ENCODE measurements at regions not wholly inside any gene's neighbourhood (a gene's known extent, or its start where the extent isn't known, plus 50 kb on each side); places are given as distances from the start of the nearest gene placed in this dataset.

DNA sequence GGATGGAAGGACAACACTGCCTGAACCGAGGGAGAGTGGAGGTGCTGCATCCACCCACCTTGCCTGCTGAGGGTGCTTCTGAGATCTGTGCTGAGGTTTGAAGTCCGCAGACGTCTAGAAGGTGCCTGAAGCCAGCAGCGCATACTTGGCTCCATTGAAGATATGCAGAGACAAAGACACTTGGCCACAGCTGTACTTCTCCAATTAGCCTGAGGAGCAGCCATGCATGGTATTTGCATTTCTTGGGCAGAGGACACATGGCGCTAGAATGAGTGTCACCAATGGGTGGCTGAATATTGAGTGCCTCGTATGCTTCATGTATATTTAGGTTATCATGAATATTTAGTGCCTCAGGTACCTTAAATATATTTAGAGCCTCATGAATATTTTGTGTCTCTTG lies 128.7 kb upstream of the ATP6AP2 start:
- DNase-seq (ENCODE audit: low read depth in 2 of 2): no peak

DNA sequence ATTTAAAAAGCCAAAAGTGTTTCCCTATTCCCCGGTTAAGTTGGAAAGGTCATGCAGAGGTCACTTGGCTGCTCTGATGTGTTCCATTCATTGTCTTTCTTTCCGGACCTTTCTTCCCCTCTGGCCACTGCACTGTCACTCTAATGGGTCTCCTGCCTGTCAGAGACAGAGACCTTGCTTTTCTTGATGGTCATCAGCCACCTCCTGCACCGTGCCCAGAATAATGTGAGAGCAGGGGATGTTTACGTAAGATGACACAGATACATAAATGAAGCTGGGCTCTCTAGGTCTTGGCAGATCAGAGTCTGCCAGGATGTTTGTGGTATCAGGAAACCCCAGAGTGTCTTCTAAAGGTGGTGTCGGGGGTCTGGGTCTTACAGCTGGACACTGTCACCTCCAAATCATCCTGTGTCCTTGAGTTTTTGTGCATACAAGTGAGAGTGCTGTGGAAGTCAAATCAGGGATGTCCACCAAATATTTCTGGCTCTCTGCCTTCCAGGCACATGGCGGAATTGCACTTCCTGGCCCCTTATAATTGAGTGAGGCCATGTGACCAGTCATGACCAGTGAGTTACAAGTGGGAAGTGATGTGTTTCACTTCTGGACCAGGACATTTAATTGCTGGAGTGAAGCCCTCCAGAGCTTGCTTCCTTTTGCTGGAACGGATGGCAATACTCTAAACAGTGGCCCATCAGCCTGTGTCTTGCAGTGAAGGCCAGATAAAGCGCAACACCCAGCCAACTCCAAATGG lies 130.6 kb upstream of the ATP6AP2 start:
- no peak for DNase-seq (ENCODE audit: low read depth in 2 of 2)

DNA sequence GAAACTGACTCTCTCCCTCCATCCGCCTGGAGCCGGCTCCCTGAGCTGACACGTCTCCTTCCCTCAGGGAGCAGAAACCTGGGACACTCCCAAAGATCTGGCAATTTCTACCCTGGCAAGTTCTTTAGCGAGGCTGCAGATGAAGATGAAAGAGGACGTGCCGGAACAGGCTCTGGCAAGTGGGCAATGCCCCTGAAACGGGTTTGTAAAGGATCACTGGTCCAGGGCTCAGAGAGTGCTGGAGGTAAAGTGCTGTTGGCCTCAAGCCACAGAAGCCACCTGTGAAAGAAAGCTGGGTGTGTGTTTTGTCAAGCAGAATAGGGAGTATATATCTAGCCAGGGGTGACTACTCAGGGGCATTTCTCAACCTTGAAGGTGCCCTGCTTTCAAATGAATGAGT lies 131.4 kb upstream of the ATP6AP2 start:
- DNase-seq (ENCODE audit: low read depth in 2 of 2): no peak

DNA sequence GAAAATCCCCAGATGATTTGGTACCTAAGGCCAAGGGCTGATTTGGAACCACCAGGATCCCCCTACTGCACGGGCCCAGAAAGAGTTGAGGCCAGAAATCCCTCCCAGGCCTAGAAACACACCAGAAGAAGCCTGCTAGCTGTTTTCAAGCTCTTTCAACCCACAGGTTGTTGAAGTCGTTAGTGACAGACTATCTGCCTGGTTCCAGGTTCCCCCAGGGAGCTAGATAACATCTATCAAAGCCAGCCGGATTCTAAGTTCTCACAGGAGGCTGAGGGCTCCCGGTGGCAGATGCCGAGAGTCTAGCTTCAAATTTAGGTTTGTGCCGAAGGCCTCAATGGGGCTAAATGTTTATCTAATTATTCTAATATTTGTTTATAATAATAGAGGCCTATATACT lies 132.0 kb upstream of the ATP6AP2 start:
- no peak for DNase-seq (ENCODE audit: low read depth in 2 of 2)

DNA sequence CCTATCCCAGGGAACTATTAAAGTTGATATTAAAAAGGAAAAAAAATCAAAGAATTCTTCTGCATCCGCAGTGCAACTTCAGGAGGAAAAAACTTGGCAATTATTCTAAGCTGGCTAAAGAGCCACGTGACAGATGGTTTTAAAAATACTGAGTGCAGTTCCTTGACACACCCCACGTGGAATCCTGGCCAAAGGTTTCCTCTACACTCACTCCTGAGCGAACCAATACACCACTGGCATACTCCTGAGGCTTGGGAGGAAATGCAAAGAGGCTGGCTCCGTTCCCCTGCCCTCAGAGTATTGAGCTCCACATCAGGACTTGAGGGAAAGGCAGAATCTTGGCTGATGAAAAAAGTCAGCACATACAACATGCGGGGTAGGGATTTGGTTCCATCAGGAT lies 133.8 kb upstream of the ATP6AP2 start:
- DNase-seq (ENCODE audit: low read depth in 2 of 2): no peak

DNA sequence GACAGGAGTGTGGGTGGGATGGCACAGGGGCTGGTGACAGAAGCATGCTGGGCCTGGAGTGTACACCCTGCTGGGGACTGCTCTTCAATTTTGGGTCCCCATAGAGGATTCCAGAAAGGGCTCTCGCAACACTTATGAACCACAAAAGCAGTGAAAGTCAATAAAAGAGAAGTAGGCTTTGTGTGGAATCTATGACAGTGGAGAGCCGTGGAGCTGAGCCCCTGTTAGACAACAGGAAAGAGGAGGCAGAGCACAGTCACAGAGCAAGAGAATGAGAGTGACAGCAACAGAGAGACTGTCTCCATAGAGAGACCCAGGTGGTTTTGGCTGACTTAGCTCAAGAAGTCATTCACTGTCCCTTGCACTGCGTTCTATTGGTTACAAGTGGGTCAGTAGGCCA lies 135.1 kb upstream of the ATP6AP2 start:
- DNase-seq (ENCODE audit: low read depth in 2 of 2): no peak

DNA sequence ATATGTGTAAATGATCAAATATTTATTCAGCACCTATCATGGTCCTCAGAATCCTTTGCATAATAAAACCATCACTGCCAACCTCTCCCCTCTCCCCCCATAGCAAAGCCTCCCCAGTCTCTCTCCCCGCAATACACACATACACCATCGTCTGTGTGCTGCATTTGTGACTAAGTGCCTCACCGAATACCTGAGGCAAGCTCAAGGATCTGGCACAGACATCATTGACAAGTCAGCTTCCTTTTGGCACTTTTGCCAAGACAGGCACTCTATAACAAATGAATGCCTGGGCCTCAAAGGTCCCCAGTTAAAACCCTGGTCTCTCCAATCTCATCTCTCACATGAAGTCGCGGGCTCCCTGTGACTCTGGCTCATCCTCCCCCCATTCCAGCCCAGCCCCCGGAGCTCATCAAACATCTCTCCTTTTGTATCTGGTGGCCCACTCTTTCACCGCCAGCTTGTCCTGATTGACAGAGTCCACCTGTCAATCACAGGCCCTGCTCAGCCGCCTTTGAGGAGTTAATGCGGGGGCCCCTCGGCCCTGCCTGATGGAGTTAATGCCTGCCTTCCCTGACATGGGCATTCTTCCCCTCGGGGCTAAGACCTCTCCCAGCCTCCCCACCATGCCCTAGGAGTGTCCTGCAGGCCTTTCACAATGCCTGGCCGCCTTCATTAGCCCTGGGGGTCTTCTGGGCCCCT lies 135.8 kb upstream of the ATP6AP2 start:
- DNase-seq (ENCODE audit: low read depth in 2 of 2): no peak

DNA sequence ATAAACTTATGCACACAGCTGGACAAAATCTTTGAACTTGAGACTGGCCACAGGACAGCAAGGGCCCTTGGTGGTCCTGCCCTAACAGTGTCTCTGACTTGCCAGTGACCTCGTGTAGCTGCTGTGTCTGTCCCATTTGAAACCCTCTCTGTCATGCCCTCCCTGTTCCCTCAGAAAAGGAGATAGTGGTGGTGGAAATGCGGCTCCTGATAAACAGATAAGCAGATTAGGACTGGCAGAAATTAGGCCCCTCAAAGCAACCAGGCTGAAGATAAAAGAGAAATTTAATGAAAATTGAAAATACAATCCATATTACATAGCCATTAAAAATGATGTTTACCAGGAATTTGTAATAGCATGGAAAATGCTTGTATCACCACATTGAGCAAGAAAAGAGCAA lies 136.6 kb upstream of the ATP6AP2 start:
- no peak for DNase-seq (ENCODE audit: low read depth in 2 of 2)

DNA sequence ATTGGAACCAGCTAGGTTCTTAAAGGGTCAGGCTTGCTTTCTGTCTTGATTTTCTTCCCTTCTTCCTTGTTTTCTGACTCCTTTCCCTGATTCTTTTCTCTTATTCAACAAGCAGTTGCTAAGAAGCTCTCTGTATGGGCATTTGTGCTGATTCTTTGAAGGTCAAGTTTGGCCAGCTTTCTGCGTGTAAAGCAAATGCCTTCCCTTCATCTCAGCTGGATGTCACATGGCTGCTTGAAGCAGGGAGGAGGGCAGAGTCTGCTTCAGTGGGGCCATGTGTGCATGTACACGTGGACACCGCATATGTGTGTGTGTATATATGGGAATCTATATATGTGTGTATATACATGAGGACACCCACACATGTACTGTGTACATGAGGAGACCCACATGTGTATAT lies 139.9 kb upstream of the ATP6AP2 start:
- DNase-seq (ENCODE audit: low read depth in 2 of 2): no peak

DNA sequence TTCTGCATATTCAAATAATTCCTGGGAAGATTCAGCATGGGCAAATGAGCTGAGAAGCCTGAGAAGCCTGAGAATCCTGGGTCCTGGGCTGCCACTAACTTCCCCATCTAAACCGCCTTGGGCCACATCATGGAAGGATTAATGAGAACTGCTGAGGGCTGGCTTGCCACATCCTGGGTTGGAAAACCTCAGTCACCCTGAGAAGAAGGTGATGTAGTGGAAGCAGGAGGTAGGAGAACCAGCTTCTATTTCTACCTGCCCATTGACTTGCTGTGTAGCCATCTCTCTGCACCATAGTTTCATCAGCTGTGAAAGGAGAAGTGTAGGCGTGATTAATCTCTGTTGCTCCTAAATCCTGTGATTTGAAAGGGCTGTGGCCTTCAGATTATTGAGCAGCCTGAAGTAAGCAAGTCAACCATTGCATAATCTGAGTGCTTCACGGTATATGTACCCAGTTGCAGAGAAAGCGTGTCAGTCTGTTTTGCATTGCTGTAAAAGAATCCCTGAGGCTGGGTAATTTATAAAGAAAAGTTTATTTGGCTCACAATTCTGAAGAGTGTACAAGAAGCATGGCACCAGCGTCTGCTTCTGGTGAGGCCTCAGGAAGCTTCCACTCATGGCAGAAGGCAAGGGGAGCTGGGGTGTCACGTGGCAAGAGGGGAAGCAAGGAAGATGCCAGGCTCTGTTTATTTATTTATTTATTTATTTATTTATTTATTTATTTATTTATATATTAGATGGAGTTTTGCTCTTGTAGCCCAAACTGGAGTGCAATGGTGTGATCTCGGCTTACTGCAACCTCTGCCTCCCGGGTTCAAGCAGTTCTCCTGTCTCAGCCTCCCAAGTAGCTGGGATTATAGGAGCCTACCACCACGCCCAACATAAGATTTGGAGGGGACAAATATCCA lies 140.9 kb upstream of the ATP6AP2 start:
- no peak for DNase-seq (ENCODE audit: low read depth in 2 of 2)

DNA sequence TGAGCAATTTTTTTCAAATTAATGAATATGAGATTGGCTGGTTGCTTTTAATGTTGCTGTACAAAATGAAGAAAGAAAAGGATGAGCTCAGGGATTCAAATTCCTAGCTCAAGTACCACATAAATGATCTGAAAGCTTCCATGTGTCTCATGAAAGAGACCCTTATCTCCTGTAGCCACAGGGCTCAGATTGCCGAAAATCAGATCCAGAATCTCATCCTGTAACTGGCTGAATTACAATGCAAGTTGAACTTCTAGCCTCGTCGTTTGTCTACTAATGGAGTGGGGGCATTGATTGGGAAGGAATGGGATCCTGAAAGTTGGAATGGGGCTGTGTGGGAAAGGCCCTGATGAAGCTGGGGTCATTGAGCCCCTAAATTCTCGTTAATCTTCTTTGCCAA lies 143.4 kb upstream of the ATP6AP2 start:
- DNase-seq (ENCODE audit: low read depth in 2 of 2): no peak

DNA sequence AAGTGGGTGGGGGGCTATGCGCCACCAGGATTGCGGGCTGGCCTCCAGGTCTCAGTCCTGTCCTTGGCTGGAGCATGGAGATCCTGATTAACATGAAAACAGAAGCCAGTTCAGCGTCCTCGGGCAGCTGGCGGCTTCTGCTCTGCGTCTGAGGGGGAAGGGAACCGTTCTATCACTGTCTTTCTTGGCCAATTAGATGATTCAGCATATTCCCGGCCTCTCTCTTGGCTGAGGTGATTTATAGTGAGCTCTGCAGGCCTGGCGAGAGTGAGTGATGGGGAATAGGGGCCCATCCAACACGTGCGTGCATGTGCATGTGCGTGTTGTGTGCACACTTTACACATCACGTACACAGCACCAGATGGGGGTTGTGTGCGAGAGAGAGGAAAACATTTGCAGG lies 145.8 kb upstream of the ATP6AP2 start:
- DNase-seq (ENCODE audit: low read depth in 2 of 2): peak; percentile 69 to 77

DNA sequence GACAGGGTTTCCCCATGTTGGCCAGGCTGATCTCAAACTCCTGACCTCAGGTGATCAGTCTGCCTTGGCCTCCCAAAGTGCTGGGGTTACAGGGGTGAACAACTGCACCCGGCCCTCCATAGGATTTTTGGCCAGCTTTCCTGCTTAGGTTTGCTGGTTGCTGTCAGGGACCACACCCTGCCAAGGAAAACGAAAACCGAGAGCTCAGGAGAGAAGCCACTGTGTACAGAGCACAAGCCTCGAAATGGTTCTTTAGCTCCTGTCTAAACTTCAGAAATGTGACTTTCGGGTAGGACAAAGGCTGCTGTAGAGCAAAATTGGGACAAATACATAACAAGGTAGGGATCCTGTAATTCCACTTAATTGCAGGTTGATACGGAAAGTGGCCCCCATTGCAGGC lies 146.3 kb upstream of the ATP6AP2 start:
- DNase-seq (ENCODE audit: low read depth in 2 of 2): no peak

DNA sequence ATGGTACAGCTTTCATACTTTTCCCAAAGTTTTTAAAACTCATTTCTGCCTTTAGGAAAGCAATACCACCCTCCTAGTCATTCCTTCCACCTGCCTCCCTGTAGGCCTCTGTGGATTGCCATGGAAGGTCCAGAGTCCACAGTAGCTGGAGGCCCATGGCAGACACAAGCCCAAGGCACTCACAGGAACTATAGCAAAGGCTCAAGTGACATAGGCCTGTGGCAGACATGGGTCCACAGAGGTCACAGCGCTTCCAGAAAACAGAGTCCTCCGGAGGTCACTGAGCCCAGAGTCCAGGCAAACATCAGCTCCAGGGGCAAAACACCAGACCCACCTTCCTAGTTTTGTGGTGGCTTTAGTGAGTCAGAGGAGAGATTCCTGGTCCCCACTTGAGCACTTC lies 147.6 kb upstream of the ATP6AP2 start:
- DNase-seq (ENCODE audit: low read depth in 2 of 2): no peak

DNA sequence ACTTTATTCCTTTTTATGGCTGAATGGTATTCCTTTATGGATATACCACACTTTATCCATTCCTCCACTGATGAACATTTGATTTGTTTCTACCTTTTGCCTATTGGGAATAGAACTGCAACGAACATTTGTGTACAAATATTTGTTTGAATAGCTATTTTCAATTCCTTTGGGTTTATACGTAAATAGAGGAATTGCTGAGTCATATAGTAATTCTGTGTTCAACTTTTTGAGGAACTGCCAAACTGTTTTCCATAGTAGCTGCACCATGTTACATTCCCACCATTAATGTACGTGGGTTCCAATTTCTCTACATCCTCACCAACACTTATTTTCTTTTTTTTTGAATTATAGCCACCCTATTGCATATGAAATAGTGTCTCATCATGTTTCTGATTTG lies 156.5 kb upstream of the ATP6AP2 start:
- no peak for DNase-seq (ENCODE audit: low read depth in 2 of 2)

DNA sequence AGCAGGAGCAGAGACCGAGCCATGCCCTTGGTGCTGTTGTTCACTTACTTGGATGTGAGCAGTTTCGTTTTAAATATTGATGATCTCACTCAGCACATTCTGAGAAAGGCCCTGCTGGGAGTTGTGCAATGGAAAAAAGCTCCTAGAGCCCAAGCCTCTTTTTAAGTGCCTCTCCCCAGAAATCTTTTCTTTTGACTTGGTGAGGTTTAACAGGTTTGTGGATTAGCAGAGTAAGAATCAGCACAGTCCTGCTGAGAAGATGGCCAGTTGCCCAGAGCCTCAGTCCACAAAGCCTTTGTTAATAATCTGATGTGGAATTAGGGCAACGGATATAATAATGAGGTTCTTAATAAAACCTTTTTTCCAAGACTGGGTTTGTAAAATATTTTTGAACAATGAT lies 157.5 kb upstream of the ATP6AP2 start:
- DNase-seq (ENCODE audit: low read depth in 2 of 2): no peak

DNA sequence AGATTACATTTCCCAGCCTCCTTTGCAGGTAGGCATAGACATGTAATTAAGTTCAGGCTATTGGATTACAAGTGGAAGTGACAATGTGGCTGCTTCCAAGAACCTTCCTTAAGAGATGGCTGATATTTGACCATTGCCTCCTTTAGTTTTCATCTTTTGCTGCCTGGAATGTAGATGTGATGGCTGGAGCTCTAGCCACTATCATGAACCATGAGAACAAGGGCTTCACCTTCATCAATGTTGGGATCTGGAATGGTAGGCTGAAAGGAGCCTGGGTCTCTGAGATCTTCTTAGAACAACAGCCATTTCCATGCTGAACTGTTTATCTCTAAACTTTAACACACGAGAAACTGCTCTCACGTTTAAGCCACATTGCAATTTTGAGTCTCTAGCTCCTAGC lies 158.7 kb upstream of the ATP6AP2 start:
- DNase-seq (ENCODE audit: low read depth in 2 of 2): no peak

DNA sequence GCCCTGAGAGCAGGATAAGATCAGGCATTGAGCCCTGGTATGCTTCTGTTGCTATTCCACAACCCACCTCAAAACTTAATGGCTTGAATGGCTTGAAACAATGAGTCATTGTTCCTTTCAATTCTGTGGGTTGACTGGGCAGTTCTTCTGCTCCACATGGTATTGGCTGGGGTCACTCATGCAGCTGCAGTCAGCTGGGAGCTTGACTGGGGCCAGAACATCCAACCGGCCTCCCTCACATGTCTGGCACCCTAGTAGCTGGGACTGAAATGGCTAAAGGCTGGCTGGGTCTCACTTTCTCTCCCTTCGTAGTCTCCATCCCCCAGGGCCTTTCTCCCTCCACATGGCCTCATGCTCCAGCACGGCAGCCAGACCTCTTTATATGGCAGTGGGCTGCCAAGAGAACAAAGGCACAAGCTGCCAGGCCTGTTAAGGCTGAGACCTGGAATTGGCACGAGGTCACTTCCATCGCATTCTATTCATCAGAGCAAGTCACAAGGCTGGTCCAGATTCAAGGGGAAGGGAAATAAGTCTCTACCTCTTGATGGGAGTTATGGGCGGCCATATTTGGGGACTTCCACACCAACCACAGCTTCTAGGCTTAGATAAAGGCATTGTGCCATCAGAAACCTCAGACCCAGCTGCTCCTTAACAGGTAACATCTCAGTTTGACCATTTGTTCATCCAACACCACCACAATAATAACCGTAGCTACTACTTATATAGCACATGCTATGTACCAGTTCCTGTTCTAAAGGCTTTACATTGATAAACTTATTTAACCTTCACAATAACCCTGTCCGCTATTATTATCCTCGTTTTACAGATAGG lies 159.7 kb upstream of the ATP6AP2 start:
- no peak for DNase-seq (ENCODE audit: low read depth in 2 of 2)

DNA sequence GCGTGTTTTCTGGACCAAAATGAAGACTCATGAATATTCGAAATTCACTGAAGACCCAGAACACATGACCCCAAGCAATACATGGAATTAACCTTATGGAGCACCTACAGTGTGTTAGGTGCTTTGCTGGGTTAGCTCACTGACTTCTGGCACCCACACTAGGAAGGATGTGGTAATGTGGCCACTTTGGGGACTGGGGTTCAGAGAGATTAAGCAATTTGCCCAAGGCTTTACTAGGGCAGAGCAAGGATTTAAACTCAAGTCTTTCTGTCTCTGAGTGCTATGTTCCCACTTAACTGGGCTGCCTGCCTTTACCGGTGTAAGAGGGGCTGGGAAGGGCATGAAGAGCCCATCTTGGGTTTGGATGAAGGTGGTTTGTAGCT lies 162.0 kb upstream of the ATP6AP2 start:
- no peak for DNase-seq (ENCODE audit: low read depth in 2 of 2)

DNA sequence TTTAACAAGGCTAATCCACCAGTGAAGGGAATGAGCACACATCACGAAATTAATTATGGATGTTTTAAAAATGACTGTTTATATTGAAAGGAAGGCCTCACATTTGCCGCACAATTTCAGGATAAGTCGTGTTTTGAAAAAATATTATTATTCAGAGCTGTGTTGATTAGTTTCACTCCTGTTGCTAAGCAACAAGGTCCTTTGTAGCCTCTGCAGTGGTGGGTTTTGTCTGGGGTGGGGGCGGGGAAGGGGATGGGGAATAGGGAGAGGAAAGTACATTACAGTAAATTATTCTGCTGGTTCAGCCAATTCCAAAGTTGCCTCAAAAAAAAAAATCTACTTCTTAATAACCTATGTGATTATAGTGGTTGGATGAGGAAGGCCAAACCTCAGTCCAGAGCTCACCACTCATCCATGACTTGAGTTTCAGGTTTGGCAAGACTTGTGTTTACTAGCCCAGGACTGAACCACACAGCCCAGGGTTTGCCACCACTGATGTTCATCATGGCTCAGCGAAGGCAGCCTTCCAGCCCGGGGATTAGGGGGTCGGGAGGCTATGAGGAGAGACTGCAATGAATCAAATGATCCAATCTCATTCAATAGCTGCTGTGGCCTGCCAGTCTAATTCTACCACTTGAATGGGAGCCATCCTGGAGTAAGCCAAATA lies 162.5 kb upstream of the ATP6AP2 start:
- no peak for DNase-seq (ENCODE audit: low read depth in 2 of 2)

DNA sequence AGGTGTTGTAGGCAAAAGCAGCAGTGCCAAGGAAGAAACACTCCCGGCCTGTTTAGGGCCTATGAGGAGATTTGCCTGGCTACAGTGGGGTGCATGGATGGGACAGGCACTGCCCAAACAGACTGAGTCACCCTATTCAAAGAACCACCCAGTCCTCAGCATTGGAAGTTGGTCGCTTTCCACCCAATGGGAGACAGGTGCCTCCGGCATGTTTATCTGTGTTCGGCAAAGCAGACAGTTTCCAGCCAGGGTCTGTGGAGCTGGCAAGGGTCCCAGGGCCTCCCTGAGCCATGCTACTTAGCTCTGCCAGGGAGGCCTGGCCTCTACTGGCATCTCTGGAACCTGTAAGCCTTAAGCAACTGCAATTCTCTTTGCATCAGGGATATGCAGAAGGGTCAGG lies 165.1 kb upstream of the ATP6AP2 start:
- no peak for DNase-seq (ENCODE audit: low read depth in 2 of 2)

All from fibroblast of skin of left biceps (primary cell).